H1 (cell line): ENCODE measurements at regions not wholly inside any gene's neighbourhood (a gene's known extent, or its start where the extent isn't known, plus 50 kb on each side); places are given as distances from the start of the nearest gene placed in this dataset.

Source experiments
- CTCF ChIA-PET: fragments of 300-600 bp; sonication (Branson Sonifier 250); formaldehyde crosslinking; loops from one replicate; lab custom pipeline; 2021; ENCODE audit not compliant: partially characterized antibody; lab: Charles Lee
- POLR2A ChIA-PET: fragments of 300-600 bp; sonication (Branson Sonifier 250); formaldehyde crosslinking; loops from one replicate; lab custom pipeline; 2021; ENCODE audit warnings: inconsistent platforms; ENCODE audit not compliant: partially characterized antibody; lab: Charles Lee
- DNase-seq, 2 experiments: peaks; one replicate each; pipeline versions ENCODE4 v3.0.0 to v3.0.0-alpha.2; 2010 to 2022; ENCODE audit warnings: low spot score in 2 of 2, low read depth in 1 of 2, mixed read lengths in 1 of 2
- FAIRE-seq: peaks from 2 replicates; lab custom pipeline; 2011; peaks lifted over from hg19 to GRCh38; lab: Jason Lieb, UNC
- H2AFZ ChIP-seq: 2 replicates; pipeline ENCODE4 v1.8.1; 2012; ENCODE audit warnings: low read length, inconsistent platforms
- H2AK5ac ChIP-seq: 2 replicates; pipeline ENCODE4 v1.6.1; 2013; ENCODE audit warnings: low read depth, low read length
- H2BK120ac ChIP-seq: replicated peaks from 2 replicates; pipeline ENCODE3; 2013; ENCODE audit warnings: low read depth, low read length, inconsistent platforms
- H2BK12ac ChIP-seq: 2 replicates; pipeline ENCODE4 v1.6.1; 2013; ENCODE audit warnings: low read depth, low read length
- H2BK15ac ChIP-seq: 2 replicates; pipeline ENCODE4 v1.6.1; 2013; ENCODE audit warnings: low read length
- H2BK20ac ChIP-seq: 2 replicates; pipeline ENCODE4 v1.6.1; 2013; ENCODE audit warnings: low read length
- H2BK5ac ChIP-seq: 2 replicates; pipeline ENCODE4 v1.6.1; 2013; ENCODE audit warnings: low read depth, low read length
- H3K14ac ChIP-seq: 2 replicates; pipeline ENCODE4 v1.6.1; 2013; ENCODE audit warnings: inconsistent platforms; ENCODE audit not compliant: insufficient read length
- H3K18ac ChIP-seq: 2 replicates; pipeline ENCODE4 v1.6.1; 2013; ENCODE audit warnings: low read length; ENCODE audit errors: extremely low read depth
- H3K23ac ChIP-seq: 2 replicates; pipeline ENCODE4 v1.6.1; 2013; ENCODE audit warnings: inconsistent platforms; ENCODE audit not compliant: insufficient read length
- H3K23me2 ChIP-seq: 2 replicates; pipeline ENCODE4 v1.6.1; 2013; ENCODE audit warnings: low read depth, low read length
- H3K27ac ChIP-seq: 2 replicates; pipeline ENCODE4 v1.6.1; 2011; ENCODE audit warnings: low read depth, low read length, inconsistent platforms
- H3K27me3 ChIP-seq, 4 experiments: replicated peaks in 1 of 4; 1 replicate in 1 of 4; 2 replicates in 3 of 4; pipeline versions ENCODE4 v1.6.1 to v1.8.1; 2011 to 2013; ENCODE audit warnings: low read length in 3 of 4, mild to moderate bottlenecking in 3 of 4, inconsistent platforms in 2 of 4, mixed read lengths in 2 of 4, moderate library complexity in 1 of 4; ENCODE audit not compliant: control insufficient read depth in 3 of 4, insufficient read depth in 3 of 4; ENCODE audit errors: extremely low read depth in 1 of 4
- H3K36me3 ChIP-seq, 4 experiments: 2 replicates each; pipeline versions ENCODE4 v1.6.1 to v1.8.1; 2011 to 2013; ENCODE audit warnings: mild to moderate bottlenecking in 4 of 4, low read length in 3 of 4, moderate library complexity in 2 of 4, control low read depth in 1 of 4, inconsistent platforms in 1 of 4; ENCODE audit not compliant: insufficient read depth in 4 of 4, control insufficient read depth in 2 of 4
- H3K4ac ChIP-seq: replicated peaks from 2 replicates; pipeline ENCODE3; 2013; ENCODE audit warnings: low read length, low read depth, mixed read lengths, inconsistent platforms; ENCODE audit not compliant: insufficient read length
- H3K4me1 ChIP-seq, 4 experiments: replicated peaks in 1 of 4; 1 replicate in 1 of 4; 2 replicates in 3 of 4; pipeline versions ENCODE4 v1.6.1 to v1.8.1; 2011 to 2013; ENCODE audit warnings: low read length in 3 of 4, inconsistent platforms in 2 of 4, mixed read lengths in 1 of 4; ENCODE audit not compliant: insufficient read depth in 4 of 4, control insufficient read depth in 3 of 4
- H3K4me2 ChIP-seq, 2 experiments: 2 replicates each; pipeline versions ENCODE4 v1.6.1 to v1.8.1; 2011 to 2013; ENCODE audit warnings: low read depth in 2 of 2, low read length in 2 of 2, control low read depth in 1 of 2, inconsistent platforms in 1 of 2, mild to moderate bottlenecking in 1 of 2; ENCODE audit not compliant: insufficient read depth in 1 of 2
- H3K4me3 ChIP-seq, 4 experiments: fragments of 200-600, 300-600 bp in 1 of 4; sonication (generic), shearing (Covaris generic), sonication (Bioruptor Twin) in 1 of 4; 2 replicates each; pipeline versions ENCODE4 v1.5.1 to v1.8.1; 2011 to 2016; ENCODE audit warnings: low read length in 4 of 4, low read depth in 3 of 4, control low read depth in 2 of 4, inconsistent platforms in 2 of 4, mild to moderate bottlenecking in 2 of 4, mixed read lengths in 1 of 4, moderate library complexity in 1 of 4; ENCODE audit not compliant: insufficient read depth in 2 of 4; ENCODE audit errors: extremely low read depth in 1 of 4
- H3K56ac ChIP-seq: replicated peaks from 2 replicates; pipeline ENCODE3; 2013; ENCODE audit warnings: low read depth, mild to moderate bottlenecking, mixed read lengths, low read length, inconsistent platforms; ENCODE audit not compliant: insufficient read length
- H3K79me1 ChIP-seq: 2 replicates; pipeline ENCODE4 v1.6.1; 2013; ENCODE audit warnings: low read depth, low read length, control low read depth
- H3K79me2 ChIP-seq, 2 experiments: 2 replicates each; pipeline versions ENCODE4 v1.6.1 to v1.8.1; 2012 to 2013; ENCODE audit warnings: low read length in 2 of 2, mild to moderate bottlenecking in 2 of 2, inconsistent platforms in 1 of 2; ENCODE audit not compliant: insufficient read depth in 2 of 2, control insufficient read depth in 1 of 2
- H3K9ac ChIP-seq, 4 experiments: replicated peaks in 1 of 4; 1 replicate in 1 of 4; 2 replicates in 3 of 4; pipeline versions ENCODE4 v1.6.1 to v1.8.1; 2011 to 2013; ENCODE audit warnings: low read depth in 3 of 4, low read length in 3 of 4, control low read depth in 2 of 4, mild to moderate bottlenecking in 2 of 4, moderate library complexity in 2 of 4, inconsistent platforms in 1 of 4; ENCODE audit errors: extremely low read depth in 1 of 4
- H3K9me3 ChIP-seq, 2 experiments: 2 replicates each; pipeline versions ENCODE4 v1.6.1 to v1.8.1; 2012 to 2013; ENCODE audit warnings: mild to moderate bottlenecking in 2 of 2, moderate library complexity in 2 of 2, control low read depth in 1 of 2, inconsistent platforms in 1 of 2, low read depth in 1 of 2, low read length in 1 of 2, mixed read lengths in 1 of 2; ENCODE audit not compliant: insufficient read depth in 2 of 2
- H4K20me1 ChIP-seq, 2 experiments: replicated peaks in 1 of 2; 2 replicates each; pipeline versions ENCODE3 to v1.8.1; 2011 to 2013; ENCODE audit warnings: inconsistent platforms in 2 of 2, low read length in 2 of 2, mild to moderate bottlenecking in 1 of 2; ENCODE audit not compliant: insufficient read depth in 2 of 2, control insufficient read depth in 1 of 2
- H4K5ac ChIP-seq: 2 replicates; pipeline ENCODE4 v1.6.1; 2013; ENCODE audit warnings: low read length, low read depth, mixed read lengths, inconsistent platforms; ENCODE audit not compliant: insufficient read length
- H4K8ac ChIP-seq: 2 replicates; pipeline ENCODE4 v1.8.0; 2013; ENCODE audit warnings: mild to moderate bottlenecking, moderate library complexity, low read length, inconsistent platforms; ENCODE audit not compliant: insufficient read depth; ENCODE audit errors: extremely low read depth
- H4K91ac ChIP-seq: replicated peaks from 2 replicates; pipeline ENCODE3; 2013; ENCODE audit warnings: low read length, mixed read lengths, inconsistent platforms; ENCODE audit not compliant: insufficient read length
- POLR2A ChIP-seq, 2 experiments: IDR thresholded peaks; 1 replicate in 1 of 2; 2 replicates in 1 of 2; pipeline ENCODE4 v1.6.1; 2011; ENCODE audit warnings: low read depth in 2 of 2, low read length in 2 of 2, mild to moderate bottlenecking in 2 of 2; ENCODE audit errors: control extremely low read depth in 1 of 2
- WGBS, 2 experiments: shearing (Covaris generic) in 1 of 2; methylation state at CpG; one replicate each; pipeline versions ENCODE4 v1.1.6 to v1.1.7; 2013 to 2015; ENCODE audit warnings: low lambda C conversion rate in 2 of 2, mixed read lengths in 2 of 2, inconsistent platforms in 1 of 2, low coverage in 1 of 2, missing lambda C conversion rate in 1 of 2; ENCODE audit not compliant: insufficient replicate concordance in 2 of 2, insufficient coverage in 1 of 2, insufficient read length in 1 of 2; ENCODE audit errors: extremely low coverage in 1 of 2, missing lambda C conversion rate in 1 of 2; 5-methylcytosine and 5-hydroxymethylcytosine counted together

GRCh38 chr18:73563345-73563744, 584.3 kb downstream of the FBXO15 start:
- no peaks in the 10 kb centered on the region for H3K4me1 ChIP-seq
- no peak overlapping the region for H3K4ac ChIP-seq
- no peak overlapping the region for H2BK12ac ChIP-seq
- no peak overlapping the region for H2AK5ac ChIP-seq
- H3K14ac ChIP-seq: no peak overlapping the region
- H2AFZ ChIP-seq: no peak overlapping the region
- ChIA-PET POLR2A (no interaction called here), CTCF (no interaction called here)
- no peak overlapping the region for H4K91ac ChIP-seq
- H3K27ac ChIP-seq: no peak overlapping the region
- DNase-seq (no peak), FAIRE-seq (no peak)
- no peaks in the 10 kb centered on the region for H3K27me3 ChIP-seq
- TF ChIP-seq POLR2A (IDR thresholded peaks at IDR 0.05; ENCODE audit: control extremely low read depth in 1 of 2, low read depth in 2 of 2, low read length in 2 of 2): no peak
- no peak overlapping the region for H3K23ac ChIP-seq
- no peak overlapping the region for H3K56ac ChIP-seq
- H2BK120ac ChIP-seq: no peak overlapping the region
- H3K4me3 ChIP-seq: no peak overlapping the region
- H3K9me3 ChIP-seq: no peaks in the 10 kb centered on the region
- H3K23me2 ChIP-seq: no peaks in the 10 kb centered on the region
- no peaks in the 10 kb centered on the region for H3K79me2 ChIP-seq
- H4K8ac ChIP-seq: no peak overlapping the region
- no peak overlapping the region for H2BK5ac ChIP-seq
- H3K18ac ChIP-seq: no peak overlapping the region
- H2BK15ac ChIP-seq: no peak overlapping the region
- H4K5ac ChIP-seq: no peak overlapping the region
- no peak overlapping the region for H3K9ac ChIP-seq
- no peak overlapping the region for H3K4me2 ChIP-seq
- no peaks in the 10 kb centered on the region for H3K79me1 ChIP-seq
- 87% methylated on average over 4 of the region's 4 CpGs; no CpG with 5 or more reads in 1 of the 2 experiments for WGBS, 2 experiments
- no peaks in the 10 kb centered on the region for H3K36me3 ChIP-seq
- no peaks in the 10 kb centered on the region for H4K20me1 ChIP-seq
- H2BK20ac ChIP-seq: no peak overlapping the region
